Right lobe of liver (tissue), 6 donors: ENCODE measurements at regions not wholly inside any gene's neighbourhood (a gene's known extent, or its start where the extent isn't known, plus 50 kb on each side); places are given as distances from the start of the nearest gene placed in this dataset.

Source experiments
- ATAC-seq, 4 donors: fragments of 200-7000 bp; cut with Tn5 transposase; one replicate each; pipeline ENCODE4 v1.9.1; 2020; ENCODE audit warnings: mild to moderate bottlenecking in 4 of 4, moderate library complexity in 4 of 4
- DNase-seq, 3 donors: peaks; one replicate each; pipeline ENCODE4 v3.0.0-alpha.2; 2020
- H3K27ac ChIP-seq, 3 donors: fragments of 200-600 bp; one replicate each; pipeline ENCODE4 v1.8.0; 2022
- H3K27me3 ChIP-seq, 2 donors: fragments of 200-600 bp; one replicate each; pipeline ENCODE4 v1.8.0; 2022
- H3K36me3 ChIP-seq, 4 donors: fragments of 200-600 bp; sonication (generic) in 1 of 4; one replicate each; pipeline versions ENCODE4 v1.5.1 to v1.8.0; 2017 to 2022; ENCODE audit warnings: control low read depth in 1 of 4
- H3K4me1 ChIP-seq, 4 donors: fragments of 200-600 bp; sonication (generic) in 1 of 4; one replicate each; pipeline versions ENCODE4 v1.5.1 to v1.8.0; 2017 to 2022; ENCODE audit warnings: control low read depth in 1 of 4
- H3K4me3 ChIP-seq, 3 donors: fragments of 200-600 bp; one replicate each; pipeline ENCODE4 v1.8.0; 2022
- H3K9me3 ChIP-seq, 4 donors: fragments of 200-600 bp; sonication (generic) in 1 of 4; one replicate each; pipeline versions ENCODE4 v1.5.1 to v1.8.0; 2017 to 2022; ENCODE audit warnings: control low read depth in 1 of 4
- CTCF ChIP-seq, 4 donors: fragments of 200-600 bp in 3 of 4; fragments of 450-650 bp in 1 of 4; IDR thresholded peaks; one replicate each; pipeline versions ENCODE4 v1.5.1 to v1.8.0; 2016 to 2022; ENCODE audit warnings: antibody characterized with exemption in 4 of 4, mild to moderate bottlenecking in 2 of 4
- POLR2A ChIP-seq: fragments of 450-650 bp; IDR thresholded peaks from one replicate; pipeline ENCODE4 v1.6.1; 2017; ENCODE audit warnings: antibody characterized with exemption, mild to moderate bottlenecking
- WGBS: methylation state at CpG from one replicate; pipeline ENCODE4 v1.1.6; 2018; ENCODE audit warnings: low coverage, low lambda C conversion rate; ENCODE audit not compliant: insufficient coverage; ENCODE audit errors: missing lambda C conversion rate; 5-methylcytosine and 5-hydroxymethylcytosine counted together
- intact Hi-C, 2 donors: fragments of 100-400 bp; cut with DNase I; formaldehyde crosslinking; loops; one replicate each; pipeline versions ENCODE4 v1.11.2 to v1.14.1; 2022
- donor health status: DM: no; HTN: yes; CAD: no.
- donor health status: DM: no; HTN: no; CAD: no.
- donor health status: DM: no; HTN: no; CAD: no.
- donor health status: DM: no; HTN: yes; CAD: no.
- donor health status: DM: no; HTN: yes; CAD: no.

DNA sequence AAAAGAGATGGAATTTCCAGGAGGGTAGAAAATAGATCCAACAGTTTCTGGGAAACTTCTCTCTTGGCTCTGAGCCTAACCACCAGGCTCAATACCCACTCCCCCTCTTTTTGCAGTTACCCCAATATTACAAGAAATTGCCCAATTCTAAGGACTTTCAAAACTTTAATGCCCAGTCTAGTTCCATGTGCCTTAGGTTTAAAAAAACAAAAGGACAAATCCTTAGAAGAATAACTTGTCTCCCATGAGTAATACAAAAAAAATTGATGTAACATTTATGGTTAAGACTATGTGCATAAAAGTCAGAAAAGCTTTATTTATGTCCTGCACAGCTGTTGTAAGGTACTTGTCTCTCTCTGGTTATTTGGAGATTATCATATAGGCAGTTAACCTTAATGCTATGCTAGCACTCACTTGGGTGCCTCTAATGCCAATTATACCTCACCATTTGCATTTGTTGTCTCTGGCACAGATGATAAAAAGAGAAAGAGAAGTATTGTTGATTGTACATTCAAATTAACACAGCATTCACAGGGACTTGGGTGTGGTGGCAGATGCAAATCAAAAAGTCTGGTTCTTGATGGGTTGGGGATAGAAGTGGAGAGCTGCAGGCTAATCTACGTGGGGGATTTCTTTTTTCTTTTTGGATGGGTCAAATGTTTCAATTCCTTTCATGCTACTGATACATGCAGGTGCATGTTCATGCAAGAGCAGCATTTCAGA is 159.4 kb downstream of the PIK3R1 start:
- no peak overlapping the region for H3K4me3 ChIP-seq
- intact Hi-C loops: no loop called here
- no peaks in the 10 kb centered on the region for H3K27me3 ChIP-seq
- H3K4me1 ChIP-seq: no peaks in the 10 kb centered on the region
- WGBS: 90% methylated on average over 1 of the region's 1 CpG
- DNase-seq (no peak), ATAC-seq (no peak)
- no peak overlapping the region for H3K27ac ChIP-seq
- no peaks in the 10 kb centered on the region for H3K36me3 ChIP-seq
- TF ChIP-seq POLR2A (no peak), CTCF (IDR thresholded peaks at IDR 0.05) (no peak)
- H3K9me3 ChIP-seq: no peaks in the 10 kb centered on the region

DNA sequence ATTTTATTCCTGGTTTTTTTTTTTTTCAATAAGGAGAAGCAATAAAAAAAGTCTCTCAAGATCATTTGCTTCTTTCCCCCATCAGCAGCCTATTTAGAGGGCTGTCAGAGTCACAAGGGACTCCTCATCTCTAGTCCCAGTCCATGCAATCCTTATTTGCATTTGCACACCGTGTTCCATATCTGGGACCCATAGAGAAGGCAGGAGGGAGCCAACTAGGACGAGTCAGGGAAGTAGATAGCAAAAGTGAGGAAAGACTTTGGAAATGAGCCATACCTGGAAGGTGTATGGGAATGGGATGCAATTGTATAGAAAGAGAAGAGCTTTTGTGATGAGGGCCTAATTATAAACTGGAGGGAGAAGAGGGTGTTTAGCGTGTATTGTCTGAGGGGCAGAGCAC is 160.0 kb downstream of the PIK3R1 start:
- DNase-seq: no peak
- no peak for TF ChIP-seq POLR2A
- TF ChIP-seq CTCF (IDR thresholded peaks at IDR 0.05): no peak
- intact Hi-C loops: no loop called here
- H3K4me1 ChIP-seq: no peaks in the 10 kb centered on the region
- peak in 3 of 4 donors; percentile 29 to 77 (median 43) for ATAC-seq
- no peak overlapping the region for H3K27ac ChIP-seq
- no peak overlapping the region for H3K4me3 ChIP-seq
- H3K36me3 ChIP-seq: no peaks in the 10 kb centered on the region
- WGBS: 43% methylated on average over 3 of the region's 3 CpGs
- H3K9me3 ChIP-seq: no peaks in the 10 kb centered on the region
- no peaks in the 10 kb centered on the region for H3K27me3 ChIP-seq

DNA sequence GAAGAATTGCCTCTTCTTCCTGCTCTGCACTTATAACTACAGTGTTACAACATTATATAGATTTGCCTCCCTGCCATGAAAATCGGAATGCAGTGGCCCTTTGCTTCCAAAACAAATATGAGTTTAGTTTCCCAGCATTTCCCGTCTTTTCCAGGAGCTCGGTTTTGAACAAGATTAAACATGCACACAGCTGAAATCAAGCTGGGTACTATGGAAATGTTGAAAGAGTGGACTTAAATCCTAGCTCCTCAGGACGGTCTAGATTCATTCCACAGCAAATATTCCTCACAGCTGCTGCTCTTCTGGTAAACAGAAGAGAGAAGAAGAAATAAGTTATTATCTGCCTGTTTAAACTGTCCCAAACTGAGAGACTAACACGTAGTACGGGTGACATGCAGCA is 161.4 kb downstream of the PIK3R1 start:
- no peaks in the 10 kb centered on the region for H3K4me1 ChIP-seq
- H3K27me3 ChIP-seq: no peaks in the 10 kb centered on the region
- ATAC-seq (peak in 3 of 4 donors; percentile 30 to 59 (median 40)), DNase-seq (no peak)
- H3K9me3 ChIP-seq: no peaks in the 10 kb centered on the region
- no peaks in the 10 kb centered on the region for H3K36me3 ChIP-seq
- H3K4me3 ChIP-seq: no peak overlapping the region
- intact Hi-C loops: no loop called here
- 62% methylated on average over 6 of the region's 6 CpGs for WGBS
- H3K27ac ChIP-seq: no peak overlapping the region
- TF ChIP-seq POLR2A (no peak), CTCF (IDR thresholded peaks at IDR 0.05) (no peak)

- intact Hi-C loops: no loop called here
- no peak overlapping the region for H3K4me3 ChIP-seq
- no peaks in the 10 kb centered on the region for H3K36me3 ChIP-seq
- no peak for ATAC-seq
- no peak for DNase-seq
- 87% methylated on average over 4 of the region's 4 CpGs for WGBS
- H3K4me1 ChIP-seq: no peaks in the 10 kb centered on the region
- no peak overlapping the region for H3K27ac ChIP-seq
- no peak for TF ChIP-seq POLR2A
- no peak for TF ChIP-seq CTCF (IDR thresholded peaks at IDR 0.05)
- H3K27me3 ChIP-seq: no peaks in the 10 kb centered on the region
- H3K9me3 ChIP-seq: no peaks in the 10 kb centered on the region
Observed at GRCh38 chr5:68377733-68378132, 162.2 kb downstream of the PIK3R1 start.
